SK-N-SH (cell line): ENCODE measurements at regions not wholly inside any gene's neighbourhood (a gene's known extent, or its start where the extent isn't known, plus 50 kb on each side); places are given as distances from the start of the nearest gene placed in this dataset.

ENCODE experiments used
- CTCF ChIA-PET: fragments of 300-600, 350-600 bp; formaldehyde crosslinking; extraction: SDS; loops from one replicate; lab custom pipeline; 2021; lab: Yijun Ruan, JAX
- POLR2A ChIA-PET: fragments of 350-600 bp; sonication (Branson Sonifier 250); formaldehyde crosslinking; extraction: SDS; loops from one replicate; lab custom pipeline; 2020; ENCODE audit warnings: antibody characterized with exemption, inconsistent platforms; lab: Yijun Ruan, JAX
- DNase-seq: peaks from one replicate; pipeline ENCODE4 v3.0.0; 2012
- H2AFZ ChIP-seq: fragments of 200-600 bp; sonication (generic); 2 replicates; pipeline ENCODE4 v1.8.1; 2016; ENCODE audit warnings: antibody characterized with exemption, mild to moderate bottlenecking, low read depth
- H3F3A ChIP-seq: fragments of 200-600 bp; sonication (generic); replicated peaks from 2 replicates; pipeline ENCODE3; 2016; ENCODE audit warnings: antibody characterized with exemption, mild to moderate bottlenecking; ENCODE audit not compliant: insufficient read depth
- H3K27ac ChIP-seq, 2 experiments: fragments of 200-500 bp in 1 of 2; fragments of 200-600 bp in 1 of 2; sonication (Bioruptor generic) in 1 of 2; sonication (generic), shearing (Covaris generic) in 1 of 2; 2 replicates each; pipeline versions ENCODE4 v1.5.1 to v1.6.1; 2014 to 2016; ENCODE audit warnings: low read depth in 2 of 2, inconsistent platforms in 1 of 2, low read length in 1 of 2, mild to moderate bottlenecking in 1 of 2, mixed read lengths in 1 of 2
- H3K27me3 ChIP-seq: fragments of 200-600 bp; sonication (generic), shearing (Covaris generic); 2 replicates; pipeline ENCODE4 v1.6.1; 2016; ENCODE audit warnings: mixed run types; ENCODE audit not compliant: insufficient read depth
- H3K36me3 ChIP-seq, 2 experiments: fragments of 200-500 bp in 1 of 2; fragments of 200-600 bp in 1 of 2; sonication (Bioruptor generic) in 1 of 2; sonication (generic) in 1 of 2; replicated peaks in 1 of 2; 2 replicates each; pipeline versions ENCODE3 to v1.5.1; 2014 to 2016; ENCODE audit warnings: low read length in 1 of 2, mild to moderate bottlenecking in 1 of 2; ENCODE audit not compliant: insufficient read depth in 2 of 2, control insufficient read depth in 1 of 2
- H3K4me1 ChIP-seq, 2 experiments: fragments of 200-500 bp in 1 of 2; fragments of 200-600 bp in 1 of 2; sonication (Bioruptor generic) in 1 of 2; sonication (generic), shearing (Covaris generic) in 1 of 2; 2 replicates each; pipeline versions ENCODE4 v1.5.1 to v1.6.1; 2014 to 2016; ENCODE audit warnings: low read depth in 1 of 2, low read length in 1 of 2, mixed run types in 1 of 2; ENCODE audit not compliant: insufficient read depth in 2 of 2, control insufficient read depth in 1 of 2
- H3K4me2 ChIP-seq: fragments of 200-600 bp; sonication (generic), shearing (Covaris generic); 2 replicates; pipeline ENCODE4 v1.6.1; 2017; ENCODE audit warnings: mixed run types
- H3K4me3 ChIP-seq, 2 experiments: fragments of 200-500 bp in 1 of 2; fragments of 200-600 bp in 1 of 2; sonication (Bioruptor generic) in 1 of 2; sonication (generic), shearing (Covaris generic) in 1 of 2; 2 replicates each; pipeline versions ENCODE4 v1.5.1 to v1.8.1; 2014 to 2016; ENCODE audit warnings: low read depth in 2 of 2, inconsistent platforms in 1 of 2, low read length in 1 of 2, mild to moderate bottlenecking in 1 of 2, mixed read lengths in 1 of 2, moderate library complexity in 1 of 2
- H3K79me2 ChIP-seq: fragments of 200-600 bp; sonication (generic); 2 replicates; pipeline ENCODE4 v1.8.1; 2017; ENCODE audit warnings: mild to moderate bottlenecking; ENCODE audit not compliant: insufficient read depth
- H3K9ac ChIP-seq: fragments of 200-600 bp; sonication (generic); 2 replicates; pipeline ENCODE4 v1.6.1; 2017; ENCODE audit warnings: mixed run types
- H3K9me2 ChIP-seq: fragments of 200-600 bp; sonication (generic); 2 replicates; pipeline ENCODE4 v1.6.1; 2017; ENCODE audit warnings: mixed run types
- H3K9me3 ChIP-seq: fragments of 200-600 bp; sonication (generic); 2 replicates; pipeline ENCODE4 v1.6.1; 2017; ENCODE audit warnings: mixed run types, mild to moderate bottlenecking, moderate library complexity
- H4K20me1 ChIP-seq: fragments of 200-600 bp; sonication (generic); 2 replicates; pipeline ENCODE4 v1.6.1; 2017; ENCODE audit warnings: mild to moderate bottlenecking, mixed run types; ENCODE audit not compliant: insufficient read depth
- CTCF ChIP-seq: fragments of 200-600 bp; sonication (generic); IDR thresholded peaks from 2 replicates; pipeline ENCODE4 v1.6.1; 2017; ENCODE audit warnings: antibody characterized with exemption, mild to moderate bottlenecking, moderate library complexity
- EP300 ChIP-seq, 2 experiments: IDR thresholded peaks; 2 replicates each; pipeline versions ENCODE4 v1.4.0 to v1.6.1; 2012; ENCODE audit warnings: borderline replicate concordance in 1 of 2, low read depth in 1 of 2, low read length in 1 of 2
- EZH2phosphoT487 ChIP-seq: fragments of 200-600 bp; sonication (generic); IDR thresholded peaks from 2 replicates; pipeline ENCODE4 v1.6.1; 2017; ENCODE audit warnings: low read depth, mixed run types, mild to moderate bottlenecking, antibody characterized with exemption, moderate library complexity, borderline replicate concordance
- FOSL2 ChIP-seq: IDR thresholded peaks from 2 replicates; pipeline ENCODE4 v1.4.0; 2012; ENCODE audit warnings: low read depth, mild to moderate bottlenecking, moderate library complexity, borderline replicate concordance
- FOXJ3 ChIP-seq: sonication (generic); formaldehyde crosslinking; IDR thresholded peaks from 2 replicates; pipeline ENCODE4 v1.5.1; 2020; ENCODE audit warnings: mild to moderate bottlenecking, missing genetic modification reagents
- GABPA ChIP-seq: IDR thresholded peaks from 2 replicates; pipeline ENCODE4 v1.4.0; 2012; ENCODE audit warnings: low read depth, mild to moderate bottlenecking
- JUND ChIP-seq: IDR thresholded peaks from 2 replicates; pipeline ENCODE4 v1.4.0; 2012
- MEF2A ChIP-seq: IDR thresholded peaks from 2 replicates; pipeline ENCODE4 v1.4.0; 2012; ENCODE audit warnings: low read depth, borderline replicate concordance
- NFIC ChIP-seq: IDR thresholded peaks from 2 replicates; pipeline ENCODE4 v1.4.0; 2012; ENCODE audit warnings: borderline replicate concordance
- NRF1 ChIP-seq: IDR thresholded peaks from 2 replicates; pipeline ENCODE4 v1.6.1; 2012; ENCODE audit warnings: low read depth, mild to moderate bottlenecking, low read length
- PBX3 ChIP-seq: IDR thresholded peaks from 2 replicates; pipeline ENCODE4; 2012
- RAD21 ChIP-seq: IDR thresholded peaks from 2 replicates; pipeline ENCODE4 v1.6.1; 2012; ENCODE audit warnings: mild to moderate bottlenecking, low read length
- RCOR1 ChIP-seq: fragments of 150-350 bp; IDR thresholded peaks from 2 replicates; pipeline ENCODE4 v1.6.1; 2017; ENCODE audit warnings: antibody characterized with exemption, low read length
- SIN3A ChIP-seq: IDR thresholded peaks from 2 replicates; pipeline ENCODE4 v1.6.1; 2012; ENCODE audit warnings: low read depth, mild to moderate bottlenecking, low read length, moderate library complexity, borderline replicate concordance
- SMC3 ChIP-seq: IDR thresholded peaks from 2 replicates; pipeline ENCODE4 v1.6.1; 2012; ENCODE audit warnings: low read depth, low read length, improper control_type of control experiment
- TAF1 ChIP-seq: IDR thresholded peaks from 2 replicates; pipeline ENCODE4 v1.6.1; 2012; ENCODE audit warnings: low read depth, mild to moderate bottlenecking, low read length, moderate library complexity, borderline replicate concordance
- TCF12 ChIP-seq: IDR thresholded peaks from 2 replicates; pipeline ENCODE4 v1.4.0; 2012
- TEAD4 ChIP-seq: IDR thresholded peaks from 2 replicates; pipeline ENCODE4 v1.4.0; 2012; ENCODE audit warnings: mild to moderate bottlenecking, borderline replicate concordance; ENCODE audit not compliant: insufficient read depth
- USF1 ChIP-seq: IDR thresholded peaks from 2 replicates; pipeline ENCODE4 v1.4.0; 2012; ENCODE audit warnings: low read depth, borderline replicate concordance
- ZBTB33 ChIP-seq: IDR thresholded peaks from 2 replicates; pipeline ENCODE4 v1.4.0; 2012; ENCODE audit warnings: low read depth, borderline replicate concordance
- WGBS: methylation state at CpG from one replicate; pipeline ENCODE4 v1.1.6; 2017; ENCODE audit warnings: low lambda C conversion rate; 5-methylcytosine and 5-hydroxymethylcytosine counted together
- TF ChIP-seq, protein P1 (sequence below): fragments of 150-350 bp; IDR thresholded peaks from 2 replicates; pipeline ENCODE4 v1.6.1; 2017; ENCODE audit warnings: antibody characterized with exemption, low read length, low read depth, borderline replicate concordance

GRCh38 chr20:53829724-53830521, 236.3 kb upstream of the ZNF217 start (continued):
- TF ChIP-seq SMC3 (no peak), FOSL2 (peak; percentile 24; the same call in 1 of the 2 replicates), FOXJ3 (CRISPR knock-in tag) (no peak), NFIC (0 out of 2 replicates have a peak, but pooled peaks have one; percentile 15), MEF2A (peak; percentile 80), TEAD4 (no peak), TCF12 (peak; percentile 83), CTCF (no peak), JUND (no peak), ZBTB33 (peak; percentile 2; the same call in 1 of the 2 replicates), USF1 (no peak), GABPA (no peak), SIN3A (no peak), PBX3 (peak; percentile 79)

DNA sequence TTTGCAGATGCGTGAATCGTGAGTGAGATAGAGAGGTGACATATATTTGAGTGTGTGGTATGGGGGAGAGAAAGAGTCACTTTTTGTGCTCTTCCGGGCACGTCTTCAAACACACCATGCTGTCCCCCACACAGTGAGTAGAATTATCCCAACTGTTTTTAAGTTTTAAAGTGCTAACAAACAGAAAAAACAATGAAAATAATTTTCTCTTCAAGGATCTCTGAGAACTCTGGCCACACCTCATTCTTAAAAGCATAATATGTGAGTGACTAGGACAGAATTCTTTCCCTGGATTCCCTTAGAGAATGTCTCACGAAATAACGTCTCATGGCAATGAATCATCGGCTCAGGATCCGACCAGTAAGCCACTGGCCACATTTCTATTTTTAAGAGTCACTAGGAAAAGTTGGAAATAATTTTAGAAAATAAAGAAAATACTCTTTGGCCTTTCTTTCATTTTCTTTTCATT, 235.7 kb upstream of the ZNF217 start:
- Histone ChIP-seq H3K27ac (peak overlapping the region; percentile 76 to 100), H2AFZ (no peak overlapping the region), H3K9me3 (no peaks in the 10 kb centered on the region), H4K20me1 (no peaks in the 10 kb centered on the region), H3F3A (peaks cover 44% of the 10 kb centered on the region), H3K9ac (peak overlapping the region; percentile 100), H3K9me2 (no peaks in the 10 kb centered on the region), H3K4me1 (peaks cover 2 to 25% of the 10 kb centered on the region in 2 experiments; a peak in 3 of 4 replicates), H3K79me2 (no peaks in the 10 kb centered on the region), H3K27me3 (no peaks in the 10 kb centered on the region), H3K4me3 (peak overlapping the region; percentile 26 to 51; a peak in 3 of 4 replicates), H3K4me2 (peak overlapping the region; percentile 85), H3K36me3 (no peaks in the 10 kb centered on the region)
- ChIA-PET CTCF (no interaction called here), POLR2A (no interaction called here)
- no peak for DNase-seq
- WGBS, result 20% methylated on average over 8 of the region's 8 CpGs
- no peak for TF ChIP-seq ZBTB33
- TF ChIP-seq, protein P1, sequence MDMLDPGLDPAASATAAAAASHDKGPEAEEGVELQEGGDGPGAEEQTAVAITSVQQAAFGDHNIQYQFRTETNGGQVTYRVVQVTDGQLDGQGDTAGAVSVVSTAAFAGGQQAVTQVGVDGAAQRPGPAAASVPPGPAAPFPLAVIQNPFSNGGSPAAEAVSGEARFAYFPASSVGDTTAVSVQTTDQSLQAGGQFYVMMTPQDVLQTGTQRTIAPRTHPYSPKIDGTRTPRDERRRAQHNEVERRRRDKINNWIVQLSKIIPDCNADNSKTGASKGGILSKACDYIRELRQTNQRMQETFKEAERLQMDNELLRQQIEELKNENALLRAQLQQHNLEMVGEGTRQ, result no peak
- TF ChIP-seq RAD21, result no peak
- peak; percentile 83 for TF ChIP-seq JUND
- TF ChIP-seq TEAD4, result peak; percentile 55; the same call in 1 of the 2 replicates
- no peak for TF ChIP-seq SIN3A
- TF ChIP-seq TAF1, result 0 out of 2 replicates have a peak, but pooled peaks have one; percentile 11
- peak in 1 of 2 experiments; percentile 74; a peak in 1 of 4 replicates for TF ChIP-seq EP300 (IDR thresholded peaks at IDR 0.05; ENCODE audit: borderline replicate concordance in 1 of 2, low read depth in 1 of 2, low read length in 1 of 2)
- TF ChIP-seq EZH2phosphoT487, result no peak
- no peak for TF ChIP-seq NRF1
- TF ChIP-seq RCOR1, result no peak
